ENCODE measurements at regions not wholly inside any gene's neighbourhood (a gene's known extent, or its start where the extent isn't known, plus 50 kb on each side); places are given as distances from the start of the nearest gene placed in this dataset.

DNA sequence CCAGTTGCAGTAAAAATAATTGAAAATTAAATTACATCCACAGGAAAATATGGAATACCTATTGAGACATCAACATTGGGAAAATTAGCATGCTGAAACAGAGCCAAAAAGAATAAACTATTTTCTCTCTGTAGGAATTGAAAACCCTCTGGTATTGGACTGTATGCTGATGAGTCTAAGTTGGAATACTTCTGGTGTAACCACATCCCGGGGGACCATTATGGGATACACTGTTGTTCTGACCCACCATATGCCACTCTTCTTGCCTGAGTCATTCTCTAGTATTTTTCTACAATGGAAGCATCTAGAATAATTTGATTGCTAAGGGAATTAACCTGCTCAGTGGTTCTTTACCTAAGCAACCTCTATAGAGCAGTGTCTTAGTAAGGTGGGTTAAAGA, 640.7 kb upstream of the AGA start:
- no peak overlapping the region for H3K27ac Mint-ChIP-seq
- no peak for DNase-seq
- no CpG with 5 or more reads among the region's 1 CpG for WGBS (ENCODE audit: insufficient coverage)
- Histone ChIP-seq H4K20me1 (ENCODE audit: insufficient read depth, low read length) (no peaks in the 10 kb centered on the region), H3K27ac (ENCODE audit: low read depth in 1 of 2, low read length in 2 of 2) (no peak overlapping the region), H3K79me2 (ENCODE audit: insufficient read depth, low read length) (no peaks in the 10 kb centered on the region), H3K27me3 (ENCODE audit: control insufficient read depth in 2 of 2, insufficient read depth in 2 of 2, low read length in 2 of 2) (no peaks in the 10 kb centered on the region), H2AFZ (ENCODE audit: insufficient read depth, low read depth, low read length, poor library complexity, severe bottlenecking) (no peak overlapping the region), H3K9ac (ENCODE audit: insufficient read depth, low read length, poor library complexity, severe bottlenecking) (no peak overlapping the region), H3K36me3 (replicated peaks in 1 of 2; ENCODE audit: control insufficient read depth in 1 of 2, insufficient read depth in 2 of 2, low read length in 2 of 2) (no peaks in the 10 kb centered on the region), H3K9me3 (replicated peaks in 1 of 2; ENCODE audit: control insufficient read depth in 1 of 2, insufficient read depth in 1 of 2, low read length in 2 of 2) (peaks cover 3 to 5% of the 10 kb centered on the region in 2 donors), H3K4me1 (ENCODE audit: control insufficient read depth in 1 of 2, insufficient read depth in 2 of 2, low read length in 2 of 2) (no peaks in the 10 kb centered on the region), H3K4me3 (replicated peaks in 1 of 3; ENCODE audit: low read depth in 2 of 3, low read length in 3 of 3) (no peak overlapping the region), H3K4me2 (replicated peaks; ENCODE audit: extremely low read depth, low read length, poor library complexity, severe bottlenecking) (no peak overlapping the region)
- no peaks in the 10 kb centered on the region for H3K27me3 Mint-ChIP-seq (ENCODE audit: low read depth in 3 of 3)
- H3K9me3 Mint-ChIP-seq = peaks cover 0 to 7% (median 2%) of the 10 kb centered on the region in 7 donors
- no peak overlapping the region for H3K4me3 Mint-ChIP-seq
- H3K4me1 Mint-ChIP-seq = no peaks in the 10 kb centered on the region
- TF ChIP-seq, protein P1, sequence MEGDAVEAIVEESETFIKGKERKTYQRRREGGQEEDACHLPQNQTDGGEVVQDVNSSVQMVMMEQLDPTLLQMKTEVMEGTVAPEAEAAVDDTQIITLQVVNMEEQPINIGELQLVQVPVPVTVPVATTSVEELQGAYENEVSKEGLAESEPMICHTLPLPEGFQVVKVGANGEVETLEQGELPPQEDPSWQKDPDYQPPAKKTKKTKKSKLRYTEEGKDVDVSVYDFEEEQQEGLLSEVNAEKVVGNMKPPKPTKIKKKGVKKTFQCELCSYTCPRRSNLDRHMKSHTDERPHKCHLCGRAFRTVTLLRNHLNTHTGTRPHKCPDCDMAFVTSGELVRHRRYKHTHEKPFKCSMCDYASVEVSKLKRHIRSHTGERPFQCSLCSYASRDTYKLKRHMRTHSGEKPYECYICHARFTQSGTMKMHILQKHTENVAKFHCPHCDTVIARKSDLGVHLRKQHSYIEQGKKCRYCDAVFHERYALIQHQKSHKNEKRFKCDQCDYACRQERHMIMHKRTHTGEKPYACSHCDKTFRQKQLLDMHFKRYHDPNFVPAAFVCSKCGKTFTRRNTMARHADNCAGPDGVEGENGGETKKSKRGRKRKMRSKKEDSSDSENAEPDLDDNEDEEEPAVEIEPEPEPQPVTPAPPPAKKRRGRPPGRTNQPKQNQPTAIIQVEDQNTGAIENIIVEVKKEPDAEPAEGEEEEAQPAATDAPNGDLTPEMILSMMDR (IDR thresholded peaks at IDR 0.05) = no peak
- intact Hi-C loops (cut with micrococcal nuclease) = no loop called here
- H3K36me3 Mint-ChIP-seq = no peaks in the 10 kb centered on the region

DNA sequence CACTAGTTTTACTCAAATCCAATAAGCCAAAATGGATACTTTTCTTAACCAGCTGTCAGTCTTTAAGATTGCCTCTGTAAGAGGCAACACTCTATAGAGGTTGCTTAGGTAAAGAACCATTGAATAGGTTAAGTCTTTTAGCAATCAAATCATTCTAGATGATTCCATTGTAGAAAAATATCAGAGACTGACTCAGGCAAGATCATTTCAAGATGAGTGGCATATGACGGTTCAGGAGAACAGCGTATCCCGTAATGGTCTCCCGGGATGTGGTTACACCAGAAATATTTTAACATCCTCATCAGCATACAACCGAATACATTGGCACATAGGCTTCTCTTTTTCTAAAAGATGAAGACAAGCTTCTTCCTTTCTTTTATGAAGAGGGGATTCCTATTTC, 641.7 kb upstream of the AGA start:
- Histone ChIP-seq H3K27me3 (ENCODE audit: control insufficient read depth in 2 of 2, insufficient read depth in 2 of 2, low read length in 2 of 2) (no peaks in the 10 kb centered on the region), H3K9ac (ENCODE audit: insufficient read depth, low read length, poor library complexity, severe bottlenecking) (no peak overlapping the region), H4K20me1 (ENCODE audit: insufficient read depth, low read length) (no peaks in the 10 kb centered on the region), H2AFZ (ENCODE audit: insufficient read depth, low read depth, low read length, poor library complexity, severe bottlenecking) (no peak overlapping the region), H3K4me3 (replicated peaks in 1 of 3; ENCODE audit: low read depth in 2 of 3, low read length in 3 of 3) (no peak overlapping the region), H3K4me1 (ENCODE audit: control insufficient read depth in 1 of 2, insufficient read depth in 2 of 2, low read length in 2 of 2) (no peaks in the 10 kb centered on the region), H3K27ac (ENCODE audit: low read depth in 1 of 2, low read length in 2 of 2) (no peak overlapping the region), H3K79me2 (ENCODE audit: insufficient read depth, low read length) (no peaks in the 10 kb centered on the region), H3K36me3 (replicated peaks in 1 of 2; ENCODE audit: control insufficient read depth in 1 of 2, insufficient read depth in 2 of 2, low read length in 2 of 2) (no peaks in the 10 kb centered on the region), H3K9me3 (replicated peaks in 1 of 2; ENCODE audit: control insufficient read depth in 1 of 2, insufficient read depth in 1 of 2, low read length in 2 of 2) (peaks cover 3 to 5% of the 10 kb centered on the region in 2 donors), H3K4me2 (replicated peaks; ENCODE audit: extremely low read depth, low read length, poor library complexity, severe bottlenecking) (no peak overlapping the region)
- no peaks in the 10 kb centered on the region for H3K4me1 Mint-ChIP-seq
- H3K4me3 Mint-ChIP-seq = no peak overlapping the region
- no peaks in the 10 kb centered on the region for H3K27me3 Mint-ChIP-seq (ENCODE audit: low read depth in 3 of 3)
- DNase-seq = no peak
- H3K9me3 Mint-ChIP-seq = peaks cover 0 to 10% (median 2%) of the 10 kb centered on the region in 7 donors
- WGBS (ENCODE audit: insufficient coverage) = 100% methylated on average over 4 of the region's 5 CpGs
- H3K27ac Mint-ChIP-seq = no peak overlapping the region
- H3K36me3 Mint-ChIP-seq = no peaks in the 10 kb centered on the region
- intact Hi-C loops (cut with micrococcal nuclease) = no loop called here
- TF ChIP-seq, protein P1 (IDR thresholded peaks at IDR 0.05) = no peak

Measured in CD14-positive monocyte (primary cell).